ENCODE measurements at regions not wholly inside any gene's neighbourhood (a gene's known extent, or its start where the extent isn't known, plus 50 kb on each side); places are given as distances from the start of the nearest gene placed in this dataset.

- no peaks in the 10 kb centered on the region for H3K36me3 ChIP-seq (ENCODE audit: control insufficient read depth in 2 of 2, extremely low read depth in 1 of 2, insufficient read depth in 2 of 2, low read length in 2 of 2)
- H3K27me3 ChIP-seq (ENCODE audit: control insufficient read depth, extremely low read depth, insufficient read depth, low read length), result no peaks in the 10 kb centered on the region
- no peaks in the 10 kb centered on the region for H3K9me3 ChIP-seq (ENCODE audit: control insufficient read depth, low read depth, low read length)
- no peak overlapping the region for H2AFZ ChIP-seq (ENCODE audit: control insufficient read depth, low read length)
- H3K9ac ChIP-seq (ENCODE audit: control insufficient read depth, extremely low read depth, insufficient read depth, low read length), result no peak overlapping the region
- H3K4me3 ChIP-seq (ENCODE audit: control insufficient read depth in 2 of 3, extremely low read depth in 1 of 3, insufficient read depth in 2 of 3, low read depth in 1 of 3, low read length in 3 of 3), result no peak overlapping the region
- H3K27ac ChIP-seq (ENCODE audit: control insufficient read depth, insufficient read depth, low read length), result no peak overlapping the region
- peaks cover 6% of the 10 kb centered on the region for H3K4me1 ChIP-seq (ENCODE audit: control insufficient read depth, extremely low read depth, insufficient read depth, low read length)
- no peak overlapping the region for H3K4me2 ChIP-seq (ENCODE audit: control insufficient read depth, extremely low read depth, insufficient read depth, low read depth, low read length)
- no peak for DNase-seq (ENCODE audit: low read depth, low spot score)
- H3K79me2 ChIP-seq (ENCODE audit: control insufficient read depth, insufficient read depth, low read length), result no peaks in the 10 kb centered on the region
- H4K20me1 ChIP-seq (ENCODE audit: control insufficient read depth, extremely low read depth, insufficient read depth, low read length), result no peaks in the 10 kb centered on the region
- H3K9me1 ChIP-seq (ENCODE audit: control insufficient read depth, extremely low read depth, insufficient read depth, low read length), result no peaks in the 10 kb centered on the region
- FAIRE-seq, result no peak
- TF ChIP-seq CTCF (optimal IDR thresholded peaks at IDR 0.05 in 1 of 3, IDR thresholded peaks at IDR 0.05 in 1 of 3, conservative IDR thresholded peaks at IDR 0.05 in 1 of 3; ENCODE audit: extremely low read depth in 1 of 3, insufficient read depth in 2 of 3, low read length in 3 of 3), result no peak
- TF ChIP-seq EZH2 (IDR thresholded peaks at IDR 0.05; ENCODE audit: low read length), result no peak
- dilution Hi-C loops (cut with MboI; ENCODE audit: extremely low pct_ligation_motif_present, low sequenced_read_pairs), result no loop called here
Observed at GRCh38 chr13:40313269-40314200, 352.9 kb downstream of the FOXO1 start.

- no peaks in the 10 kb centered on the region for H4K20me1 ChIP-seq (ENCODE audit: control insufficient read depth, extremely low read depth, insufficient read depth, low read length)
- H3K27ac ChIP-seq (ENCODE audit: control insufficient read depth, insufficient read depth, low read length), result no peak overlapping the region
- no peaks in the 10 kb centered on the region for H3K9me1 ChIP-seq (ENCODE audit: control insufficient read depth, extremely low read depth, insufficient read depth, low read length)
- DNase-seq (ENCODE audit: low read depth, low spot score) (no peak), FAIRE-seq (no peak)
- H2AFZ ChIP-seq (ENCODE audit: control insufficient read depth, low read length), result peak overlapping the region; percentile 59
- H3K36me3 ChIP-seq (ENCODE audit: control insufficient read depth in 2 of 2, extremely low read depth in 1 of 2, insufficient read depth in 2 of 2, low read length in 2 of 2), result no peaks in the 10 kb centered on the region
- H3K9ac ChIP-seq (ENCODE audit: control insufficient read depth, extremely low read depth, insufficient read depth, low read length), result no peak overlapping the region
- no peak overlapping the region for H3K4me3 ChIP-seq (ENCODE audit: control insufficient read depth in 2 of 3, extremely low read depth in 1 of 3, insufficient read depth in 2 of 3, low read depth in 1 of 3, low read length in 3 of 3)
- H3K9me3 ChIP-seq (ENCODE audit: control insufficient read depth, low read depth, low read length), result no peaks in the 10 kb centered on the region
- H3K79me2 ChIP-seq (ENCODE audit: control insufficient read depth, insufficient read depth, low read length), result no peaks in the 10 kb centered on the region
- no peaks in the 10 kb centered on the region for H3K27me3 ChIP-seq (ENCODE audit: control insufficient read depth, extremely low read depth, insufficient read depth, low read length)
- peaks cover 12% of the 10 kb centered on the region for H3K4me1 ChIP-seq (ENCODE audit: control insufficient read depth, extremely low read depth, insufficient read depth, low read length)
- peak overlapping the region; percentile 40 for H3K4me2 ChIP-seq (ENCODE audit: control insufficient read depth, extremely low read depth, insufficient read depth, low read depth, low read length)
- no peak for TF ChIP-seq EZH2 (IDR thresholded peaks at IDR 0.05; ENCODE audit: low read length)
- no peak for TF ChIP-seq CTCF (optimal IDR thresholded peaks at IDR 0.05 in 1 of 3, IDR thresholded peaks at IDR 0.05 in 1 of 3, conservative IDR thresholded peaks at IDR 0.05 in 1 of 3; ENCODE audit: extremely low read depth in 1 of 3, insufficient read depth in 2 of 3, low read length in 3 of 3)
- dilution Hi-C loops (cut with MboI; ENCODE audit: extremely low pct_ligation_motif_present, low sequenced_read_pairs), result no loop called here
Observed at GRCh38 chr13:40315416-40316064, 350.9 kb downstream of the FOXO1 start.

Data from keratinocyte (primary cell).